ENCODE measurements at regions not wholly inside any gene's neighbourhood (a gene's known extent, or its start where the extent isn't known, plus 50 kb on each side); places are given as distances from the start of the nearest gene placed in this dataset.

DNA sequence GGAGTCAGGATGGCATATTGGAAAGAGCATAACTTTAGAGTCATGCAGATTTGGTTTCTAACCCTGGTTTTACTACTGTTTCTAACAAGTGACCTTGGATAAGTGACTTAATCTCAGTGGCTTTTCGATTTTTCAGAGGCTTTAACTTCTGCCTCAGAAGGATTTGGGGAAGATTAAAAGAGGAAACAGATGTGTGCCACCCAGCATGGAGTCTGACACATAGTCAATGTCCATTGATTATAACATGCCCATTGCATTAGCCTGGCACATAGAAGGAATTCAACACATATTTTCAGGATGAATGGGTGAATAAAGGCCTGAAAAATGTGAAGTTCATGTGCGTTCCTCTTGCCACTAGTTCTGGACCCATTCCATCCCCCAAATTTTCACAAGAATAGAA is 438.2 kb downstream of the EPHA4 start:
- Histone ChIP-seq H3K27ac (no peak overlapping the region), H3K4me3 (no peak overlapping the region), H3K4me1 (replicated peaks in 1 of 2) (peaks cover 4 to 6% of the 10 kb centered on the region in 2 donors)
- in situ Hi-C loops (cut with MboI; ENCODE audit: low pct_unique_long_range_greater_than_20kb in 2 of 9, low sequenced_read_pairs in 9 of 9, unreplicated experiment in 9 of 9): no loop called here
- WGBS, 10 experiments: 10 to 93% (median 67%) methylated on average over 1 to 2 of the region's 2 CpGs; no CpG with 5 or more reads in 3 of the 10 experiments
- ATAC-seq (replicated peaks in 6 of 8): no peak

GRCh38 chr2:221134718-221135117 is 437.4 kb downstream of the EPHA4 start:
- 82 to 100% (median 95%) methylated on average over 1 to 3 of the region's 3 CpGs; no CpG with 5 or more reads in 2 of the 10 experiments for WGBS, 10 experiments
- Histone ChIP-seq H3K4me1 (replicated peaks in 1 of 2) (peaks cover 4 to 6% of the 10 kb centered on the region in 2 donors), H3K4me3 (no peak overlapping the region), H3K27ac (no peak overlapping the region)
- no peak for ATAC-seq (replicated peaks in 6 of 8)
- in situ Hi-C loops (cut with MboI; ENCODE audit: low pct_unique_long_range_greater_than_20kb in 2 of 9, low sequenced_read_pairs in 9 of 9, unreplicated experiment in 9 of 9): no loop called here

- no peak for ATAC-seq (replicated peaks in 6 of 8)
- WGBS, 10 experiments: 22 to 100% (median 50%) methylated on average over 1 of the region's 1 CpG; no CpG with 5 or more reads in 2 of the 10 experiments
- Histone ChIP-seq H3K4me1 (replicated peaks in 1 of 2) (peaks cover 4 to 6% of the 10 kb centered on the region in 2 donors), H3K4me3 (no peak overlapping the region), H3K27ac (no peak overlapping the region)
- in situ Hi-C loops (cut with MboI; ENCODE audit: low pct_unique_long_range_greater_than_20kb in 2 of 9, low sequenced_read_pairs in 9 of 9, unreplicated experiment in 9 of 9): no loop called here
Measured at GRCh38 chr2:221135699-221136098, 436.4 kb downstream of the EPHA4 start.

- no peak overlapping the region for H3K27ac ChIP-seq
- H3K4me3 ChIP-seq: no peak overlapping the region
- in situ Hi-C loops (cut with MboI; ENCODE audit: low pct_unique_long_range_greater_than_20kb in 2 of 9, low sequenced_read_pairs in 9 of 9, unreplicated experiment in 9 of 9): no loop called here
- no peak for ATAC-seq (replicated peaks in 6 of 8)
- peaks cover 4 to 6% of the 10 kb centered on the region in 2 donors for H3K4me1 ChIP-seq (replicated peaks in 1 of 2)
- WGBS, 10 experiments: 37 to 100% (median 93%) methylated on average over 1 to 2 of the region's 2 CpGs; no CpG with 5 or more reads in 3 of the 10 experiments
Measured at GRCh38 chr2:221137385-221137784, 434.7 kb downstream of the EPHA4 start.

- in situ Hi-C loops (cut with MboI; ENCODE audit: low pct_unique_long_range_greater_than_20kb in 2 of 9, low sequenced_read_pairs in 9 of 9, unreplicated experiment in 9 of 9): no loop called here
- ATAC-seq (replicated peaks in 6 of 8): no peak
- Histone ChIP-seq H3K4me1 (replicated peaks in 1 of 2) (no peaks in the 10 kb centered on the region), H3K27ac (no peak overlapping the region), H3K4me3 (no peak overlapping the region)
- WGBS, 10 experiments: 0 to 100% (median 63%) methylated on average over 1 to 7 of the region's 7 CpGs; no CpG with 5 or more reads in 4 of the 10 experiments
Measured at GRCh38 chr2:221142341-221142740, 429.8 kb downstream of the EPHA4 start.

GRCh38 chr2:221143231-221143630 is 428.9 kb downstream of the EPHA4 start:
- H3K4me3 ChIP-seq: no peak overlapping the region
- in situ Hi-C loops (cut with MboI; ENCODE audit: low pct_unique_long_range_greater_than_20kb in 2 of 9, low sequenced_read_pairs in 9 of 9, unreplicated experiment in 9 of 9): no loop called here
- no peaks in the 10 kb centered on the region for H3K4me1 ChIP-seq (replicated peaks in 1 of 2)
- H3K27ac ChIP-seq: no peak overlapping the region
- ATAC-seq (replicated peaks in 6 of 8): no peak
- 50 to 100% (median 90%) methylated on average over 1 to 2 of the region's 2 CpGs; no CpG with 5 or more reads in 5 of the 10 experiments for WGBS, 10 experiments

DNA sequence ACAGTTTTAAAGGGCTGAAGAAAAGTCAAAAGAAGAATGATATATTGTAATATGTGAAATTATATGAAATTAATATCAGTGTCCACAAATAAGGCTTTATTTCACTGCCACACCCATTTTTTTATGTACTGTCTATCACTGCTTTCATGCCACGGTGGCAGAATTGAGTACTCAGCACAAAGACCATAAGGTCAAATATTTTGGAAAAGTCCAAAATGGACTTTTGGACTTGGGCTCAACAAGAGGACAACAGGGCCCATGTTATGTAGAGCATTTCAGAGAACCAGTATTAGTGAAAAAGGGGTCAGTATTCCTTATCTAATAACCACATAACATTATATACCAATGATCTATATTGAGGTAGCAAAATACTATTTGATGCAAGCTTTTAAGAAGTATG is 427.2 kb downstream of the EPHA4 start:
- no peak for ATAC-seq (replicated peaks in 6 of 8)
- Histone ChIP-seq H3K27ac (no peak overlapping the region), H3K4me1 (replicated peaks in 1 of 2) (no peaks in the 10 kb centered on the region), H3K4me3 (no peak overlapping the region)
- in situ Hi-C loops (cut with MboI; ENCODE audit: low pct_unique_long_range_greater_than_20kb in 2 of 9, low sequenced_read_pairs in 9 of 9, unreplicated experiment in 9 of 9): no loop called here
- 30 to 100% (median 83%) methylated on average over 1 of the region's 1 CpG; no CpG with 5 or more reads in 3 of the 10 experiments for WGBS, 10 experiments

DNA sequence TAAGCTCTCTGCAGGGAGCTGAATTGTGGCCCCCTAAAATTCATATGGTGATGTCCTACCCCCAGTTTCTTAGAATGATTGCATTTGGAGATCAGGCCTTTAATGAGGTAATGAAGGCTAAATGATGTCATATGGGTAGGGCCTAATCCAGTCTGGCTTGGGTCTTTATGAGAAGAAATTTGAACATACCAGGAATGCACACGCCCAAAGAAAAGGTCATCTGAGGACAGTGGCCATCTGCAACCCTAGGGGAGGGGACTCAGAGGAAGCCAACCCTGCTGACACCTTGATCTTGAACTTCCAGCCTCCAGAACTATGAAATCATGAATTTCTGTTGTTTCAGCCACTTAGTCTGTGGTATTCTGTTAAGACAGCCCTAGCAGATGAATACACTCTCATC is 426.7 kb downstream of the EPHA4 start:
- no peak overlapping the region for H3K4me3 ChIP-seq
- no peaks in the 10 kb centered on the region for H3K4me1 ChIP-seq (replicated peaks in 1 of 2)
- no peak overlapping the region for H3K27ac ChIP-seq
- WGBS, 10 experiments: 20 to 83% (median 73%) methylated on average over 1 of the region's 1 CpG; no CpG with 5 or more reads in 2 of the 10 experiments
- in situ Hi-C loops (cut with MboI; ENCODE audit: low pct_unique_long_range_greater_than_20kb in 2 of 9, low sequenced_read_pairs in 9 of 9, unreplicated experiment in 9 of 9): no loop called here
- ATAC-seq (replicated peaks in 6 of 8): peak in 2 of 8 experiments; percentile 51 to 53

DNA sequence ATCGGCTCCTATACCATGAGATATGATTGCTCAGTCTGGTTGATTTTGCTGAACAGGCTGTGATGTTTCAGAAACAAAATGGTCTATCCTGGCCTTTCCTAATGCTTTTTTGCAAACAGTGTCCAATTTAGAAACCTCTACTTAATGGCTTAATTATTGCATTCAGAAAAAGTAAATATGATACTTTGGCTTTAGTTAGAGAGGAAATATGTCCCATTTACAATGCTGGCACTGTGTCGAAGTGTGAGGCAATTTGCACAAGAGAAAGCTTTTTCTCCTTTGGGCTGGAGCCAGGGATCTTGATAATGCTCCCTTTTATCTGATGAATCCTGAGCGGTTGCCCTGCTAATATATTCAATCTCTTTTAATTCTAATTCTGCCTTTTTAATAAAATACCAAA is 418.9 kb downstream of the EPHA4 start:
- in situ Hi-C loops (cut with MboI; ENCODE audit: low pct_unique_long_range_greater_than_20kb in 2 of 9, low sequenced_read_pairs in 9 of 9, unreplicated experiment in 9 of 9): no loop called here
- no peak for ATAC-seq (replicated peaks in 6 of 8)
- peaks cover 13 to 27% of the 10 kb centered on the region in 2 donors for H3K4me1 ChIP-seq (replicated peaks in 1 of 2)
- 40 to 100% (median 81%) methylated on average over 2 to 3 of the region's 3 CpGs; no CpG with 5 or more reads in 1 of the 10 experiments for WGBS, 10 experiments
- H3K27ac ChIP-seq: no peak overlapping the region
- no peak overlapping the region for H3K4me3 ChIP-seq

DNA sequence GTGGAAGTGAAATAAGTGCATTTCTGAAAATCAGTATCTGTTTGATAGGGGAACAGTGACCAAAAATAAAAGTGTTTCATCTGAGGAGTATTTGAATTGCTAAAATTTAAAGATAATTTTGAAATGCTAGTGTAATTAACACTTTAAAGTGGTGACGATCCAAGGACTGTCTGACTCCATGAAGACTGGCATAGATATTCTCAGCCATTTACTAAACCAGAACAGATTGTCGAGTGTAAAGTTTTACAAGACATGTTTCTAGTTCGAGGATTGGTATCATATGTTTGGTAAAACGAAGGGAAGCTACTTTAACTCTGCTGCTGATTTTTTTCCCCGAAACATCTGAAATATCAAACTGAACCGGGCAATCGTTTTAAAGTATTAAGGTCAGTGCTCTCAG is 417.9 kb downstream of the EPHA4 start:
- Histone ChIP-seq H3K27ac (no peak overlapping the region), H3K4me3 (no peak overlapping the region), H3K4me1 (replicated peaks in 1 of 2) (peaks cover 13 to 27% of the 10 kb centered on the region in 2 donors)
- in situ Hi-C loops (cut with MboI; ENCODE audit: low pct_unique_long_range_greater_than_20kb in 2 of 9, low sequenced_read_pairs in 9 of 9, unreplicated experiment in 9 of 9): no loop called here
- no peak for ATAC-seq (replicated peaks in 6 of 8)
- WGBS, 10 experiments: 28 to 92% (median 68%) methylated on average over 4 to 7 of the region's 7 CpGs

DNA sequence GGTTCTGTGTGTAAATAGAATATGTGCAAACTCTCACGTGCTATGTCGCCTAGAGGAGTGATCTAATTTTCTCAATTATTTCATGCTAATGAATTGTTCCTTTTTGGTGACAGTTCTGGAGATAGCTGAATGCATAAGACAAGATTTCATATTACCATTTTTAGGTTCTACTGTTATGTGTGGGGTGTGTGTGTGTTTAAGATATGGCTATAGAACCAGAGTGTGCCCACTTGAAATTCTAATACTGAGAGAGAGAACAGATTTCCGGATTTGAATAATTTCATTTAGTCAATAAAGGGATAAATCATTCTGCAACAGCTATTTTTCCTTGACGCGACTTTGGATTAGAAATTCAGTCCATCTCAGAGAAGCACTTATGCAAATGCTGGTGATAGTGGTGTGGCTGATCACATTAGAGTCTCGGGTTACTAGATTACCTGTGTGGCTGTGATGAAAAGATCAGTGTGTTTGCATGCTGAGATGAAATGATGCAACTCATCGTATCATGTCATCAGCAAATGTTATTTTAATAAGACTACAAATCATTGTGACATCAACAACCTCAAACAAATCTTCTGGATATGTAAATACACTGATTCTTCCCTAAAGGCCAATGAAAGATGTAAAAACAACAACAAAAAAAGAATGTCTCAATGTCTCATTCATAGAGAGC is 415.9 kb downstream of the EPHA4 start:
- ATAC-seq (replicated peaks in 6 of 8): peak in 6 of 8 experiments; percentile 19 to 98 (median 96)
- in situ Hi-C loops (cut with MboI; ENCODE audit: low pct_unique_long_range_greater_than_20kb in 2 of 9, low sequenced_read_pairs in 9 of 9, unreplicated experiment in 9 of 9): no loop called here

GRCh38 chr2:221161186-221161585 is 410.9 kb downstream of the EPHA4 start:
- WGBS, 10 experiments: 86 to 100% (median 94%) methylated on average over 1 of the region's 1 CpG; no CpG with 5 or more reads in 4 of the 10 experiments
- Histone ChIP-seq H3K4me1 (replicated peaks in 1 of 2) (peaks cover 9 to 37% of the 10 kb centered on the region in 2 donors), H3K27ac (no peak overlapping the region), H3K4me3 (no peak overlapping the region)
- in situ Hi-C loops (cut with MboI; ENCODE audit: low pct_unique_long_range_greater_than_20kb in 2 of 9, low sequenced_read_pairs in 9 of 9, unreplicated experiment in 9 of 9): no loop called here
- ATAC-seq (replicated peaks in 6 of 8): no peak

More for the DNA sequence above, 415.9 kb downstream of the EPHA4 start:
- H3K4me3 ChIP-seq: no peak overlapping the region
- WGBS, 10 experiments: 45 to 100% (median 59%) methylated on average over 2 to 7 of the region's 7 CpGs
- H3K4me1 ChIP-seq (replicated peaks in 1 of 2): peaks cover 13 to 27% of the 10 kb centered on the region in 2 donors
- H3K27ac ChIP-seq: peak overlapping the region; percentile 31 to 52

DNA sequence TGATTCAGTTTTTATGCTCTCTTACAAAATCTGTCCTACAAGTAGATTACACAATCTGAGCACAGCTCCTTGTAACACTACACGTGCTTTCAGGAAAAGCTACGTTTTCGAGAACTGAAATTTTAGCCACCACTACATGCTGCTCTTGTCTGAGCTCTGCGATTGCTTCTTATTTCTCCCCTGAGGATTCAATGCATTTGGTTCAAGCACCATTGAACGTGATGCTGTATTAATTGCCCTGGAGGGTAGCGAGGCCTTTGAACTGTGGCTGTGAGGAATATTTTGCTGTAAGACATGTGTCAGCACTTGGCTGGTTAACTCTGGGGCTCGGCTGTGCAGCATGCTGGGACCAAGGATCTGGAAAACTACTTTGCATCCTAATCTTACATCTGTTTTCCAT is 405.8 kb downstream of the EPHA4 start:
- in situ Hi-C loops (cut with MboI; ENCODE audit: low pct_unique_long_range_greater_than_20kb in 2 of 9, low sequenced_read_pairs in 9 of 9, unreplicated experiment in 9 of 9): no loop called here
- WGBS, 10 experiments: 12 to 66% (median 44%) methylated on average over 2 to 7 of the region's 7 CpGs; no CpG with 5 or more reads in 1 of the 10 experiments
- H3K4me3 ChIP-seq: no peak overlapping the region
- no peak overlapping the region for H3K27ac ChIP-seq
- peaks cover 7 to 45% of the 10 kb centered on the region in 2 donors for H3K4me1 ChIP-seq (replicated peaks in 1 of 2)
- ATAC-seq (replicated peaks in 6 of 8): peak; percentile 32 to 95 (median 80)

DNA sequence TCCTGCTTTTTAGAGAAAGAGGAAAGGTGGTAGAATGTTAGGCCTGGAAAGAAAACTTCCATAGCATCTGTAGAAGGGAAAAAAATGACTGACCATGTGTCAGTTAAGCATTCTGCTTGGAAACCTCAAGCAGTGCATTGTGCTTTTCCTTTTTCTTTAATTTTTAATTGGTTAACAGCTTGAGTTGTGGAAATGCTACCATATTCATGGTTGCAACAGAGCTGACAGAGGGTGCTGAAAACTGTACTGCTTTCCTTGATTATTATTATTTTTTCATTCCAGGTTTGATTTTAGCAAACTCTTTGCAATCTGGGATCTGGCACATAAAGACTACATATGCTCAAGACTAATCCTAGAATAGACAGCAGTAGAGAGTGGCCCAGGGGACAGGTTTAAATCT is 404.5 kb downstream of the EPHA4 start:
- H3K27ac ChIP-seq: no peak overlapping the region
- in situ Hi-C loops (cut with MboI; ENCODE audit: low pct_unique_long_range_greater_than_20kb in 2 of 9, low sequenced_read_pairs in 9 of 9, unreplicated experiment in 9 of 9): no loop called here

More for the DNA sequence above, 404.5 kb downstream of the EPHA4 start:
- Histone ChIP-seq H3K4me3 (no peak overlapping the region), H3K4me1 (replicated peaks in 1 of 2) (peaks cover 7 to 45% of the 10 kb centered on the region in 2 donors)
- no peak for ATAC-seq (replicated peaks in 6 of 8)

Measured in motor neuron (in vitro differentiated cells).